Parathyroid adenoma (tissue), 2 donors: ENCODE measurements at regions not wholly inside any gene's neighbourhood (a gene's known extent, or its start where the extent isn't known, plus 50 kb on each side); places are given as distances from the start of the nearest gene placed in this dataset.

Source experiments
- H2AFZ ChIP-seq: fragments of 300-600 bp; sonication (generic); one replicate; pipeline ENCODE4 v1.7.0; 2017; ENCODE audit warnings: antibody characterized with exemption, mild to moderate bottlenecking
- H3K27ac ChIP-seq: fragments of 300-600 bp; sonication (generic); one replicate; pipeline ENCODE4 v1.7.0; 2017
- H3K27me3 ChIP-seq: fragments of 300-600 bp; sonication (generic); one replicate; pipeline ENCODE4 v1.7.0; 2017; ENCODE audit warnings: low read length; ENCODE audit not compliant: control insufficient read depth, insufficient read depth
- H3K36me3 ChIP-seq: fragments of 300-600 bp; sonication (generic); one replicate; pipeline ENCODE4 v1.7.0; 2017; ENCODE audit warnings: low read length; ENCODE audit not compliant: control insufficient read depth, insufficient read depth
- H3K4me1 ChIP-seq: fragments of 300-600 bp; sonication (generic); one replicate; pipeline ENCODE4 v1.7.0; 2017; ENCODE audit warnings: control low read depth
- H3K4me2 ChIP-seq: fragments of 300-600 bp; sonication (generic); one replicate; pipeline ENCODE4 v1.7.0; 2017; ENCODE audit warnings: low read length
- H3K4me3 ChIP-seq: fragments of 300-600 bp; sonication (generic); one replicate; pipeline ENCODE4 v1.7.0; 2017; ENCODE audit warnings: low read depth, low read length
- H3K79me2 ChIP-seq: fragments of 300-600 bp; sonication (generic); one replicate; pipeline ENCODE4 v1.7.0; 2017; ENCODE audit warnings: control low read depth
- H3K9ac ChIP-seq: fragments of 300-600 bp; sonication (generic); one replicate; pipeline ENCODE4 v1.7.0; 2017; ENCODE audit warnings: mild to moderate bottlenecking
- H3K9me3 ChIP-seq: fragments of 300-600 bp; sonication (generic); one replicate; pipeline ENCODE4 v1.7.0; 2017; ENCODE audit warnings: low read length; ENCODE audit not compliant: control insufficient read depth
- TF ChIP-seq, protein P1 (sequence below): fragments of 300-600 bp; sonication (generic); IDR thresholded peaks from one replicate; pipeline ENCODE4 v1.7.0; 2017; ENCODE audit warnings: antibody characterized with exemption, mild to moderate bottlenecking
- donor health status: primary hyperparathyroidism.

DNA sequence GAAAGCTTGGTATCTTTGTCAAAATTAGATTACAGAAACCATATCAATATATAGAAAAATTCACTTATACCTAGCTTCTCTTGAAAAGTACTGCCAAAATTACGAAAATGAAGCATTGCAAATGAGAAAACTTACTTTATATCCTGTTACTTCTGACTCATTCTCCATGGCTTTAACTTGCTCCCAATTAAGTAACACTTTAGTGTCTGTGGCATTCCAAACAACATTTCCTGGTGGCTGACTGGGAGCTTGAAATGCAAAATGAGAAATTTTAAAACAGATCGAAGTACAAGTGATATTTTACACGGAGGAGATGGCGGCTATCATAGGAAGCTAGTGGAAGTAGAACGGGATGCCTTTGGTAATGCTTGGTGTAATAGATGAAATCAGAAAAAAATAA, 347.3 kb downstream of the CNTN3 start:
- H2AFZ ChIP-seq = no peak overlapping the region
- H3K27me3 ChIP-seq = no peaks in the 10 kb centered on the region
- H3K9me3 ChIP-seq = no peaks in the 10 kb centered on the region
- no peak overlapping the region for H3K4me2 ChIP-seq
- H3K79me2 ChIP-seq = no peaks in the 10 kb centered on the region
- no peak overlapping the region for H3K9ac ChIP-seq
- no peaks in the 10 kb centered on the region for H3K4me1 ChIP-seq
- no peak overlapping the region for H3K27ac ChIP-seq
- H3K36me3 ChIP-seq = no peaks in the 10 kb centered on the region
- no peak overlapping the region for H3K4me3 ChIP-seq
- TF ChIP-seq, protein P1, sequence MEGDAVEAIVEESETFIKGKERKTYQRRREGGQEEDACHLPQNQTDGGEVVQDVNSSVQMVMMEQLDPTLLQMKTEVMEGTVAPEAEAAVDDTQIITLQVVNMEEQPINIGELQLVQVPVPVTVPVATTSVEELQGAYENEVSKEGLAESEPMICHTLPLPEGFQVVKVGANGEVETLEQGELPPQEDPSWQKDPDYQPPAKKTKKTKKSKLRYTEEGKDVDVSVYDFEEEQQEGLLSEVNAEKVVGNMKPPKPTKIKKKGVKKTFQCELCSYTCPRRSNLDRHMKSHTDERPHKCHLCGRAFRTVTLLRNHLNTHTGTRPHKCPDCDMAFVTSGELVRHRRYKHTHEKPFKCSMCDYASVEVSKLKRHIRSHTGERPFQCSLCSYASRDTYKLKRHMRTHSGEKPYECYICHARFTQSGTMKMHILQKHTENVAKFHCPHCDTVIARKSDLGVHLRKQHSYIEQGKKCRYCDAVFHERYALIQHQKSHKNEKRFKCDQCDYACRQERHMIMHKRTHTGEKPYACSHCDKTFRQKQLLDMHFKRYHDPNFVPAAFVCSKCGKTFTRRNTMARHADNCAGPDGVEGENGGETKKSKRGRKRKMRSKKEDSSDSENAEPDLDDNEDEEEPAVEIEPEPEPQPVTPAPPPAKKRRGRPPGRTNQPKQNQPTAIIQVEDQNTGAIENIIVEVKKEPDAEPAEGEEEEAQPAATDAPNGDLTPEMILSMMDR = no peak

GRCh38 chr3:74265069-74265468, 349.4 kb downstream of the CNTN3 start:
- no peaks in the 10 kb centered on the region for H3K36me3 ChIP-seq
- no peak overlapping the region for H3K27ac ChIP-seq
- H3K4me1 ChIP-seq = no peaks in the 10 kb centered on the region
- H3K4me3 ChIP-seq = no peak overlapping the region
- TF ChIP-seq, protein P1 = no peak
- no peak overlapping the region for H2AFZ ChIP-seq
- no peaks in the 10 kb centered on the region for H3K9me3 ChIP-seq
- H3K79me2 ChIP-seq = no peaks in the 10 kb centered on the region
- no peaks in the 10 kb centered on the region for H3K27me3 ChIP-seq
- H3K9ac ChIP-seq = no peak overlapping the region
- no peak overlapping the region for H3K4me2 ChIP-seq

DNA sequence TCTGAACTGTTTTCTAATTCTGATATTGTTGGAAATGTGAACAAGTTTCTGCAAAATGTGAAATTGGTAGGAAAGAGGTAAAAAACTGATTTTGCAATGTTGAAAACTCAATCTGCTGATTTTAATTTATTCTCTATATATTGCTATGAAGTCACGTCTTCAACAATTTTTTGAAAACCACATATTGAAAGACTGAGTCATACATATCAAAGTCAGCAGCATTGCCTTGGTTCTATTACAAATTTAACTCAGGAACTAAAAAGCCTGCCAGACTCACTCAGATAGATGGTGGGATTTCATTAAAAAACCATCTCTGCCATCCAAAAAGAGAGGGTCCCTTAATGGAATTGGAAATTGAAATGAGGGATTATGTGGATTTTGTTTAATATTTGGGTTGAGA, 351.4 kb downstream of the CNTN3 start:
- no peak overlapping the region for H3K4me2 ChIP-seq
- no peaks in the 10 kb centered on the region for H3K27me3 ChIP-seq
- H3K79me2 ChIP-seq = no peaks in the 10 kb centered on the region
- TF ChIP-seq, protein P1 = no peak
- H3K4me3 ChIP-seq = no peak overlapping the region
- no peak overlapping the region for H3K9ac ChIP-seq
- H3K27ac ChIP-seq = no peak overlapping the region
- no peak overlapping the region for H2AFZ ChIP-seq
- H3K4me1 ChIP-seq = no peaks in the 10 kb centered on the region
- H3K36me3 ChIP-seq = no peaks in the 10 kb centered on the region
- no peaks in the 10 kb centered on the region for H3K9me3 ChIP-seq

DNA sequence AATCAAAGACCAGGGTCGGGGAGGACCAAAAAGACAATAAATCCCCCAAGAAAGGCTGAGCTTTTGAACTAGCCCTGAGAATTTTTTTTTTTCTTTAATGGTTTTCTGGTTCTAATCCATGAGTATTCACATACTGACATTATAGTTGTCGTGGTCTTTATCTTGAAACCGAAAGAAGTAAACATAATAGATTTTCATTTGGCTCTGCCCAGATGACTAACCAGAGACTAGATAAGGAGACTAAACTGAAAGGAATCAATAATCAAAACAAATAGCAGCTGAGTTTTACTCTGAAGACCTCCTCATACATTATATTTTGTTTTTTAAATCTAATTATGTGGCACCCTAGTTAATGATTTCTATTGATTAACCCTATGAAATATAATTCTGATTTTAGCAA, 381.4 kb downstream of the CNTN3 start:
- Histone ChIP-seq H3K4me2 (no peak overlapping the region), H3K27ac (no peak overlapping the region), H3K4me3 (no peak overlapping the region), H3K36me3 (no peaks in the 10 kb centered on the region), H2AFZ (no peak overlapping the region), H3K9me3 (no peaks in the 10 kb centered on the region), H3K4me1 (no peaks in the 10 kb centered on the region), H3K27me3 (no peaks in the 10 kb centered on the region), H3K9ac (no peak overlapping the region), H3K79me2 (no peaks in the 10 kb centered on the region)
- TF ChIP-seq, protein P1 = no peak

GRCh38 chr3:74217467-74217866, 397.0 kb downstream of the CNTN3 start:
- H3K36me3 ChIP-seq = no peaks in the 10 kb centered on the region
- H3K4me3 ChIP-seq = no peak overlapping the region
- no peak overlapping the region for H3K4me2 ChIP-seq
- no peaks in the 10 kb centered on the region for H3K79me2 ChIP-seq
- H3K27ac ChIP-seq = no peak overlapping the region
- no peaks in the 10 kb centered on the region for H3K27me3 ChIP-seq
- no peak overlapping the region for H3K9ac ChIP-seq
- H2AFZ ChIP-seq = no peak overlapping the region
- H3K4me1 ChIP-seq = no peaks in the 10 kb centered on the region
- TF ChIP-seq, protein P1 = no peak
- no peaks in the 10 kb centered on the region for H3K9me3 ChIP-seq
